ENCODE measurements at regions not wholly inside any gene's neighbourhood (a gene's known extent, or its start where the extent isn't known, plus 50 kb on each side); places are given as distances from the start of the nearest gene placed in this dataset.

DNA sequence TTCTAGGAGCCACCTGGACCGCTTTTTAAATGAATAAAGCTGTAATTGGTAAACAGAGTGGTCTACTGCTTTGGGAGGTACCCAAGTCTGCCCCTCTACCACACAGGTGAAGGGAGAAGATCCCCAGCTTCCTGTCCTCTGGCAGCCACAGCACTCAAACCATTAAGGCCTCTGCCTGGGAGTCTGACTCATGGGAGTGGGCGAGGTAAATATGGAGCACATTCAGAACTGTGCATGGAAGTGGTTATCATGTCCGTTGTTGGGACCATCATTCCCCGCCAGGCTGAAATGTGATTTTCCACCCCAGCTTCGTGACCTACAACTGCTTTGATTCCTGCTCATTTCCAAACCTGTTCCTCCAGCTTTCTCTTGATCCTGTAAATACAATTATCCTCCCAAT, 59.5 kb upstream of the ALDH1B1 start:
- 45 to 58% methylated on average over 5 of the region's 5 CpGs for WGBS, 2 donors
- ATAC-seq (no peak), DNase-seq (no peak)
- Histone ChIP-seq H3K27me3 (no peaks in the 10 kb centered on the region), H3K4me3 (no peak overlapping the region), H3K36me3 (replicated peaks in 1 of 2; ENCODE audit: insufficient read depth in 1 of 2, low read depth in 2 of 2) (no peaks in the 10 kb centered on the region), H3K4me1 (peaks cover 61% of the 10 kb centered on the region), H3K9me3 (no peaks in the 10 kb centered on the region), H3K27ac (peak overlapping the region; percentile 29 to 65 (median 51))
- intact Hi-C loops (cut with DNase I): no loop called here
- no peak for TF ChIP-seq POLR2A (IDR thresholded peaks at IDR 0.05)
- TF ChIP-seq, protein P1, sequence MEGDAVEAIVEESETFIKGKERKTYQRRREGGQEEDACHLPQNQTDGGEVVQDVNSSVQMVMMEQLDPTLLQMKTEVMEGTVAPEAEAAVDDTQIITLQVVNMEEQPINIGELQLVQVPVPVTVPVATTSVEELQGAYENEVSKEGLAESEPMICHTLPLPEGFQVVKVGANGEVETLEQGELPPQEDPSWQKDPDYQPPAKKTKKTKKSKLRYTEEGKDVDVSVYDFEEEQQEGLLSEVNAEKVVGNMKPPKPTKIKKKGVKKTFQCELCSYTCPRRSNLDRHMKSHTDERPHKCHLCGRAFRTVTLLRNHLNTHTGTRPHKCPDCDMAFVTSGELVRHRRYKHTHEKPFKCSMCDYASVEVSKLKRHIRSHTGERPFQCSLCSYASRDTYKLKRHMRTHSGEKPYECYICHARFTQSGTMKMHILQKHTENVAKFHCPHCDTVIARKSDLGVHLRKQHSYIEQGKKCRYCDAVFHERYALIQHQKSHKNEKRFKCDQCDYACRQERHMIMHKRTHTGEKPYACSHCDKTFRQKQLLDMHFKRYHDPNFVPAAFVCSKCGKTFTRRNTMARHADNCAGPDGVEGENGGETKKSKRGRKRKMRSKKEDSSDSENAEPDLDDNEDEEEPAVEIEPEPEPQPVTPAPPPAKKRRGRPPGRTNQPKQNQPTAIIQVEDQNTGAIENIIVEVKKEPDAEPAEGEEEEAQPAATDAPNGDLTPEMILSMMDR (IDR thresholded peaks at IDR 0.05): no peak

DNA sequence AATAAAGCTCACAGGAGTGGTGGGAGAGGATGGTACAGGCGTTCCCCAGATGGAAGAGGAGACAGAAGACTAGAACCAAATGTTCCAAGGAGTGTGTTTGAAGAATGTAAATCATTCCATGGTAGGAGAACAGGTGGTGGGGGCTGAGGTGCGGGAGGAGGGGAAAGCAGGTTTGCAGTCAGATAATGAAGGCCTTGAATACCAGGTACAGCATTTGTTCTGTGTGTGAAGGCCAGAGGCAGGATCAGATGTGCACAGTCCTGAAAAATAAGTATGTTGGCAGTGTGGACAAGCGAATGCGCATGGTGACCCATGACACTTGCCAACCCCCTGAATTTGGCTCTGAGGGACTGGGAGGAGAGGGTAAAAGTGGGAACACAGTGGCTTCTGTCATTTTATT, 59.9 kb upstream of the ALDH1B1 start:
- peak; percentile 42 to 76 (median 60) for DNase-seq
- intact Hi-C loops (cut with DNase I): no loop called here
- Histone ChIP-seq H3K9me3 (no peaks in the 10 kb centered on the region), H3K27ac (peak overlapping the region; percentile 29 to 65 (median 51)), H3K4me3 (no peak overlapping the region), H3K27me3 (no peaks in the 10 kb centered on the region), H3K4me1 (peaks cover 56% of the 10 kb centered on the region), H3K36me3 (replicated peaks in 1 of 2; ENCODE audit: insufficient read depth in 1 of 2, low read depth in 2 of 2) (no peaks in the 10 kb centered on the region)
- TF ChIP-seq, protein P1 (IDR thresholded peaks at IDR 0.05): no peak
- no peak for TF ChIP-seq POLR2A (IDR thresholded peaks at IDR 0.05)
- peak; percentile 80 for ATAC-seq
- WGBS, 2 donors: 36 to 37% methylated on average over 4 of the region's 4 CpGs

DNA sequence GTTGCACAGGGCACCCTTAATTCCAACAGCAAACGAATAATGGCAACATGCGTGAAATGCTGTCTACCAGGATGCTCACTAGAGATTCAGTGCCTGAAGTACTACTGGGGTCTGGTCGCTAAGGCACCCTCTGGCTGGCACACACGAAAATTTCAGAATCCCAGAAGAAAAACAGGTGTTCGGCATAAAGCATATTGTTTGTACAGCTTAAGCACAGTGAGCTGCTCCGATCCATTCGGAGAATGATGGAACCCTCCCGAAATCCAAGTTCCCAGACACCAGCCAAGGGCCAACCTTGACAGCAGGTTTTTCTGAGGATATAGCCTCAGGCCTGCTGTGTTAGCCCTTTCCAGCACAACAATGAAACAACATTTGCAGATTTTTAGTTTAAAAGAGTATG, 61.4 kb upstream of the ALDH1B1 start:
- ATAC-seq (no peak), DNase-seq (no peak)
- no peak for TF ChIP-seq POLR2A (IDR thresholded peaks at IDR 0.05)
- TF ChIP-seq, protein P1 (IDR thresholded peaks at IDR 0.05): no peak
- Histone ChIP-seq H3K4me3 (no peak overlapping the region), H3K9me3 (no peaks in the 10 kb centered on the region), H3K27ac (peak overlapping the region in 1 of 4 donors; percentile 7), H3K27me3 (no peaks in the 10 kb centered on the region), H3K4me1 (peaks cover 47% of the 10 kb centered on the region), H3K36me3 (replicated peaks in 1 of 2; ENCODE audit: insufficient read depth in 1 of 2, low read depth in 2 of 2) (no peaks in the 10 kb centered on the region)
- intact Hi-C loops (cut with DNase I): no loop called here
- WGBS, 2 donors: 69 to 79% methylated on average over 8 of the region's 8 CpGs

DNA sequence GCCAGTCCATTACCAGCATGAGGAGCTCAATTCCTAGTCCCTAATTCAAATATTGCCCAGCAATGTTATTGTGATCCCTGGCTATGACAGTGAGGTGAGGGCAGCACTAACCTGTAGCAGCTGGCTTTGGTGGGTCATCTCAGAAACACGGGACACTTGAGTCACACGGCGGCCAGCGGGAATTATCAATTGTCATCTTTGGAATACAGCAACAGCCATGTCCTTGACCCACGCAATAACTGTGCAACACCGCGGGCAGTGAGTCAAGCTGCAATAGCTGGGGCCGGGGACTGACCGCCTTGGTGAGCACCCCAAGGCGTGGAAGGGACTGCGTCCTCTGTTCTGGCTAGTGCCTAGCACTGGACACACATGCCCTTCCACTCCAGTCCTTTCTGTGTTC, 62.5 kb upstream of the ALDH1B1 start:
- DNase-seq: peak in 1 of 4 donors; percentile 27
- no peak overlapping the region for H3K4me3 ChIP-seq
- intact Hi-C loops (cut with DNase I): no loop called here
- no peak for ATAC-seq
- peaks cover 45% of the 10 kb centered on the region for H3K4me1 ChIP-seq
- no peaks in the 10 kb centered on the region for H3K9me3 ChIP-seq
- H3K36me3 ChIP-seq (replicated peaks in 1 of 2; ENCODE audit: insufficient read depth in 1 of 2, low read depth in 2 of 2): no peaks in the 10 kb centered on the region
- WGBS, 2 donors: 53 to 60% methylated on average over 5 to 11 of the region's 11 CpGs
- TF ChIP-seq POLR2A (IDR thresholded peaks at IDR 0.05): no peak
- TF ChIP-seq, protein P1 (IDR thresholded peaks at IDR 0.05): no peak
- H3K27me3 ChIP-seq: no peaks in the 10 kb centered on the region
- no peak overlapping the region for H3K27ac ChIP-seq

DNA sequence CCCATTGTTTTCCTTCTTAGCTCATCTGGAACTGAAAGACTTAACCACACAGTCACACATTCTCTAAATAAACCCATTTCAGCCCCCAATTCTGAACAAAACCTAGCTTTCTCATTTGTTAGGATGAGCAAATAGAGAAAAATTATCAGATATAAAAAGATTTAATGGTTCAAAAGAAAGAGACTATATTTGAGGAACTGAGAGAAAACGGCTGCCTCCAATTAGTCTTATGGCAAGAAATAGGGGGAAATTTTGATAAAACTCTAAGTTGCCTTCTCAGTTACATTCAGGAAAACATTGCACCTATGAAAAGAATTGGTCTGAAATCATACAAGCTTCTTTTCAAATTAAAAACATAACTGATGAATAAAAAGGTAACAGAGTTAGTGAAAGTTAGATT, 63.7 kb upstream of the ALDH1B1 start:
- no peak overlapping the region for H3K27ac ChIP-seq
- WGBS, 2 donors: 83 to 95% methylated on average over 1 of the region's 1 CpG
- TF ChIP-seq POLR2A (IDR thresholded peaks at IDR 0.05): no peak
- TF ChIP-seq, protein P1 (IDR thresholded peaks at IDR 0.05): no peak
- intact Hi-C loops (cut with DNase I): no loop called here
- no peaks in the 10 kb centered on the region for H3K27me3 ChIP-seq
- no peak for DNase-seq
- no peak overlapping the region for H3K4me3 ChIP-seq
- no peak for ATAC-seq
- H3K36me3 ChIP-seq (replicated peaks in 1 of 2; ENCODE audit: insufficient read depth in 1 of 2, low read depth in 2 of 2): no peaks in the 10 kb centered on the region
- H3K9me3 ChIP-seq: no peaks in the 10 kb centered on the region
- H3K4me1 ChIP-seq: peaks cover 38% of the 10 kb centered on the region

Data from body of pancreas (tissue), 4 donors.